Endodermal cell (in vitro differentiated cells): ENCODE measurements at regions not wholly inside any gene's neighbourhood (a gene's known extent, or its start where the extent isn't known, plus 50 kb on each side); places are given as distances from the start of the nearest gene placed in this dataset.

Experiments
- DNase-seq: peaks from one replicate; pipeline ENCODE4 v3.0.0-alpha.2; 2017
- H3K27ac ChIP-seq: 2 replicates; pipeline ENCODE4 v1.5.1; 2013; ENCODE audit warnings: mild to moderate bottlenecking, low read depth, low read length, moderate library complexity
- H3K27me3 ChIP-seq: 2 replicates; pipeline ENCODE4 v1.6.1; 2013; ENCODE audit warnings: mild to moderate bottlenecking, low read length, moderate library complexity; ENCODE audit not compliant: insufficient read depth, control insufficient read depth, poor library complexity, severe bottlenecking
- H3K36me3 ChIP-seq: 2 replicates; pipeline ENCODE4 v1.7.0; 2013; ENCODE audit warnings: mild to moderate bottlenecking, low read length, moderate library complexity; ENCODE audit not compliant: control insufficient read depth, insufficient read depth
- H3K4me1 ChIP-seq: one replicate; pipeline ENCODE4 v1.7.0; 2013; ENCODE audit warnings: low read length; ENCODE audit not compliant: control insufficient read depth, insufficient read depth
- H3K4me3 ChIP-seq: 2 replicates; pipeline ENCODE4 v1.5.1; 2013; ENCODE audit warnings: mild to moderate bottlenecking, low read length, moderate library complexity
- H3K9ac ChIP-seq: 2 replicates; pipeline ENCODE4 v1.6.1; 2013; ENCODE audit warnings: mild to moderate bottlenecking, low read length, moderate library complexity; ENCODE audit not compliant: poor library complexity, severe bottlenecking; ENCODE audit errors: extremely low read depth
- H3K9me3 ChIP-seq: 2 replicates; pipeline ENCODE4 v1.6.1; 2013; ENCODE audit warnings: mild to moderate bottlenecking, low read length, moderate library complexity; ENCODE audit not compliant: control insufficient read depth
- H3K27ac Mint-ChIP-seq: 2 replicates; pipeline ENCODE4 v1.8.0; 2020; ENCODE audit warnings: mixed read lengths
- H3K27me3 Mint-ChIP-seq: 2 replicates; pipeline ENCODE4 v1.8.0; 2021; ENCODE audit warnings: mild to moderate bottlenecking, mixed read lengths; ENCODE audit not compliant: insufficient read depth
- H3K36me3 Mint-ChIP-seq: 2 replicates; pipeline ENCODE4 v1.8.0; 2020; ENCODE audit warnings: low read depth, mixed read lengths
- H3K4me1 Mint-ChIP-seq: 2 replicates; pipeline ENCODE4 v1.8.0; 2020; ENCODE audit warnings: mixed read lengths
- H3K4me3 Mint-ChIP-seq: 2 replicates; pipeline ENCODE4 v1.8.0; 2020; ENCODE audit warnings: mild to moderate bottlenecking, moderate library complexity, mixed read lengths
- H3K9me3 Mint-ChIP-seq: 2 replicates; pipeline ENCODE4 v1.8.0; 2020; ENCODE audit warnings: mild to moderate bottlenecking, mixed read lengths
- WGBS, 2 experiments: methylation state at CpG; one replicate each; pipeline versions ENCODE4 v1.1.5 to v1.1.7; 2013; ENCODE audit warnings: missing lambda C conversion rate in 2 of 2, mixed read lengths in 1 of 2; ENCODE audit not compliant: insufficient coverage in 1 of 2, insufficient read length in 1 of 2; 5-methylcytosine and 5-hydroxymethylcytosine counted together
- TF ChIP-seq, protein P1 (sequence below): fragments of 200-600 bp; sonication (generic); conservative IDR thresholded peaks from 2 replicates; pipeline ENCODE4 v1.5.0; 2021; ENCODE audit warnings: antibody characterized with exemption, mild to moderate bottlenecking

DNA sequence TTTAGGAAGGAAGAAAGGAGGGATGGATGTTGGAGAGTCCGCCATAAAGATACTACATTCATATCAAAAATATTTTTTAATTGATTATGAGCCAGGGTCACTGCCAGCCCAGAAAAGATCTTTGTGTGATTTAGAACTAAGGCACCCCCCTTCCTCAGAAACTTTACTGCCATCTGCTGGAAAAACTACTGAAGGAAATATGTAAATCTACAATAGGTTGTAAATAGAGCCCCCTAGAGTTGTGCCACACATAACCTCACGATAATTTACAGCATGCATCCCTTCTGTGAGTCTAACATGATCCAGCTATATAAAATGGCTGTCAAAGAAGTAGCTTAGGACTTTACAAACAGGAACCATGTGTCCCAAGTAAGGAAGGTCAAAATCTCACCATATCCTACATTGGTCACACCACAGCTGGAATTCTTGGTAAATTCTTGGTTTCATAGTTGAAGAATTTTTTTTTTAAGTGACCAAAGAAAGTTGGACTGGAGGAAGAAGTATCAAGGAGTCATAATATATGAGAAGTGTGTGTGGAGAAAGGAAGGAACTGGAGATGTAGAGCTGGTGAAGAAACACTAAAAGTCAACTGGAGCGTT lies 152.5 kb downstream of the CYP26B1 start:
- no peak for DNase-seq
- Mint-ChIP-seq H3K27me3 (peaks cover 4% of the 10 kb centered on the region), H3K4me1 (peaks cover 4% of the 10 kb centered on the region), H3K4me3 (no peak overlapping the region), H3K27ac (no peak overlapping the region), H3K9me3 (no peaks in the 10 kb centered on the region), H3K36me3 (no peaks in the 10 kb centered on the region)
- WGBS, 2 experiments, result 90 to 100% methylated on average over 1 to 2 of the region's 3 CpGs
- Histone ChIP-seq H3K9me3 (no peaks in the 10 kb centered on the region), H3K9ac (no peak overlapping the region), H3K27ac (no peak overlapping the region), H3K4me3 (no peak overlapping the region), H3K27me3 (no peaks in the 10 kb centered on the region), H3K4me1 (no peaks in the 10 kb centered on the region), H3K36me3 (no peaks in the 10 kb centered on the region)
- TF ChIP-seq, protein P1, sequence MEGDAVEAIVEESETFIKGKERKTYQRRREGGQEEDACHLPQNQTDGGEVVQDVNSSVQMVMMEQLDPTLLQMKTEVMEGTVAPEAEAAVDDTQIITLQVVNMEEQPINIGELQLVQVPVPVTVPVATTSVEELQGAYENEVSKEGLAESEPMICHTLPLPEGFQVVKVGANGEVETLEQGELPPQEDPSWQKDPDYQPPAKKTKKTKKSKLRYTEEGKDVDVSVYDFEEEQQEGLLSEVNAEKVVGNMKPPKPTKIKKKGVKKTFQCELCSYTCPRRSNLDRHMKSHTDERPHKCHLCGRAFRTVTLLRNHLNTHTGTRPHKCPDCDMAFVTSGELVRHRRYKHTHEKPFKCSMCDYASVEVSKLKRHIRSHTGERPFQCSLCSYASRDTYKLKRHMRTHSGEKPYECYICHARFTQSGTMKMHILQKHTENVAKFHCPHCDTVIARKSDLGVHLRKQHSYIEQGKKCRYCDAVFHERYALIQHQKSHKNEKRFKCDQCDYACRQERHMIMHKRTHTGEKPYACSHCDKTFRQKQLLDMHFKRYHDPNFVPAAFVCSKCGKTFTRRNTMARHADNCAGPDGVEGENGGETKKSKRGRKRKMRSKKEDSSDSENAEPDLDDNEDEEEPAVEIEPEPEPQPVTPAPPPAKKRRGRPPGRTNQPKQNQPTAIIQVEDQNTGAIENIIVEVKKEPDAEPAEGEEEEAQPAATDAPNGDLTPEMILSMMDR, result peak; percentile 72

DNA sequence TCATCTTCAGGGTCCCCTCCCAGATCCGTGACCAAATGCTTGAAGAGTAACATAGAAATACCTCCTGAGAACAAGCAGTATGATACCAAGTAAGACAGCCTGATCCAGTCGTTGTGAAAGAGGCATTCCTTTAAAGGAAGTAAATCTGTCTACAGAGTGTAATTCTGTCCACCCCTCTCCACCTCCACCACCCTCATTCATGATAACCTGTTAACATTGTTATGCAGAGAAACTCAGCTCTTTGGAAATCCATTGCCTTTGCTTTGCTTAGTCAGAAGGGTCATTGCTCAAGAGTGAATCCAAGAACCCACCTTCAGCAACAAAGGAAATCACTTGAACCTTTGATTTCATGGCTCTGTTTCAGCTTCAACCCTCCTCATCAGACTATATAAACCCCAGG lies 155.6 kb downstream of the CYP26B1 start:
- TF ChIP-seq, protein P1, result no peak
- WGBS, 2 experiments, result 82% methylated on average over 2 of the region's 2 CpGs; no CpG with 5 or more reads in 1 of the 2 experiments

DNA sequence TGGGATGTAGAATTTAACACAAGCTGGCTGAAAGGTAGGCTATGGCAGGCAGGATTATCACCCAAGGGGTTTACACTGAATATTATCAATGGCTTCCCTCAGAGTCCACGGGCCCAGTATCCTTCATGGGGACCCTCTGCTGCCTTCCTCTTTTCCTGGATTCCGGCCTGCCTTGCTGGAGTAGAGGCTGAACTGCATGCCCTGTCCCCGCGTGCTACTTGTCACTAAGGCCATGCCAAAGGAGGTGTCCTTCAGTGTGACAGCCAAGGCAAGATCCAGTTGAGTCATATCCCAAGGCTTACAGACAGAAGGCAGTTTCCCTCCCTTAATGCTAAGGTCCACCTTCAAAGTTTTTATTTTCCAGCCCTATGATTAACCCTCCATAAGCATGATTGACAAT lies 156.3 kb downstream of the CYP26B1 start:
- no peak overlapping the region for H3K9ac ChIP-seq
- Mint-ChIP-seq H3K27ac (no peak overlapping the region), H3K4me3 (no peak overlapping the region), H3K4me1 (no peaks in the 10 kb centered on the region), H3K36me3 (no peaks in the 10 kb centered on the region), H3K9me3 (no peaks in the 10 kb centered on the region), H3K27me3 (peaks cover 4% of the 10 kb centered on the region)
- H3K4me3 ChIP-seq, result no peak overlapping the region
- no peaks in the 10 kb centered on the region for H3K9me3 ChIP-seq
- no peaks in the 10 kb centered on the region for H3K36me3 ChIP-seq
- no peaks in the 10 kb centered on the region for H3K4me1 ChIP-seq
- DNase-seq, result no peak
- TF ChIP-seq, protein P1, result no peak
- no peaks in the 10 kb centered on the region for H3K27me3 ChIP-seq
- 91 to 92% methylated on average over 1 to 4 of the region's 4 CpGs for WGBS, 2 experiments
- H3K27ac ChIP-seq, result no peak overlapping the region

More for the DNA sequence above, 155.6 kb downstream of the CYP26B1 start:
- no peaks in the 10 kb centered on the region for H3K27me3 ChIP-seq
- no peak for DNase-seq
- Mint-ChIP-seq H3K36me3 (no peaks in the 10 kb centered on the region), H3K27ac (no peak overlapping the region), H3K4me1 (no peaks in the 10 kb centered on the region), H3K4me3 (no peak overlapping the region), H3K9me3 (no peaks in the 10 kb centered on the region), H3K27me3 (peaks cover 4% of the 10 kb centered on the region)
- no peak overlapping the region for H3K27ac ChIP-seq
- no peak overlapping the region for H3K9ac ChIP-seq
- no peaks in the 10 kb centered on the region for H3K36me3 ChIP-seq
- H3K4me1 ChIP-seq, result no peaks in the 10 kb centered on the region
- no peaks in the 10 kb centered on the region for H3K9me3 ChIP-seq
- no peak overlapping the region for H3K4me3 ChIP-seq
